ENCODE measurements at regions not wholly inside any gene's neighbourhood (a gene's known extent, or its start where the extent isn't known, plus 50 kb on each side); places are given as distances from the start of the nearest gene placed in this dataset.

DNA sequence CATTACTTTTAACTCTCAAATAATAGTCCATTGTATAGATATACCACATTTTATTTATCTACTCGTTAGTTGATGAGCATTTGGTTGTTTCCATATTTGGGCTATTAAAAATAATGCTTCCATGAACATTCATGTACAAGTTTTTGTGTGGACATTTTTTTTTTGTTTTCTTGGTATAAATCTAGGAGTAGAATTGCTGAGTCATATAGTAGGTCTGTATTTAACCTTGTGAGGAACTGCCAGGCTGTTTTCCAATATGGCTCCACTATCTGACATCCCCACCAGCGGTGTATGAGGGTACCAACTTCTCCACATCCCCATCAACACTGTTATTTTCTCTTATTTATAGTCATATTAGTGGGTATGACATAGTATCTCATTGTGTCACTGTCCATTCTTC is 143.1 kb downstream of the RAP2A start:
- in situ Hi-C loops (cut with HindIII; ENCODE audit: extremely low pct_ligation_motif_present, low pct_unique_long_range_greater_than_20kb): loop anchor here (5.0 kb wide), 1 partner anchor 145 kb away; the partner anchor contains the start of gene RAP2A
- FAIRE-seq: no peak
- H3K27me3 ChIP-seq (ENCODE audit: control insufficient read depth in 1 of 2, insufficient read depth in 2 of 2, low read length in 2 of 2): no peaks in the 10 kb centered on the region
- H3K9ac ChIP-seq (ENCODE audit: insufficient read depth, low read depth, low read length): no peak overlapping the region
- CTCF ChIA-PET (ENCODE audit: low intra/inter-chr PET ratio, low total read pairs): no interaction called here
- TF ChIP-seq MAFF (IDR thresholded peaks at IDR 0.05; ENCODE audit: low read depth, low read length): peak; percentile 46; the same call in 1 of the 2 replicates
- TF ChIP-seq ELF3 (CRISPR knock-in tag; IDR thresholded peaks at IDR 0.05): no peak
- TF ChIP-seq SIX1 (CRISPR knock-in tag; IDR thresholded peaks at IDR 0.05; ENCODE audit: borderline replicate concordance): no peak
- no peak for TF ChIP-seq ZNF253 (CRISPR knock-in tag; IDR thresholded peaks at IDR 0.05; ENCODE audit: borderline replicate concordance)
- TF ChIP-seq ZNF121 (CRISPR knock-in tag; IDR thresholded peaks at IDR 0.05): no peak
- TF ChIP-seq MAFK (conservative IDR thresholded peaks at IDR 0.05 in 1 of 2, IDR thresholded peaks at IDR 0.05 in 1 of 2; ENCODE audit: low read length in 2 of 2): peak; percentile 16 to 73; a peak in 2 of 4 replicates
- peak; percentile 86 for TF ChIP-seq NFE2L2 (IDR thresholded peaks at IDR 0.05; ENCODE audit: low read length)
- ATAC-seq: no peak
- POLR2A ChIA-PET: no interaction called here
- H3K4me3 ChIP-seq (replicated peaks in 1 of 3; ENCODE audit: insufficient read depth in 1 of 3, low read depth in 2 of 3, low read length in 3 of 3): no peak overlapping the region
- peaks cover 21% of the 10 kb centered on the region for H3K4me1 ChIP-seq (ENCODE audit: insufficient read depth, low read length)
- WGBS (ENCODE audit: low lambda C conversion rate): 22% methylated on average over 2 of the region's 2 CpGs
- H3K79me2 ChIP-seq (ENCODE audit: insufficient read depth, low read length): no peaks in the 10 kb centered on the region
- no peaks in the 10 kb centered on the region for H4K20me1 ChIP-seq (ENCODE audit: insufficient read depth, low read length)
- H3K27ac ChIP-seq (ENCODE audit: extremely low read length, insufficient read depth, low read length): no peak overlapping the region
- no peaks in the 10 kb centered on the region for H3K36me3 ChIP-seq (replicated peaks in 1 of 2; ENCODE audit: control insufficient read depth in 1 of 2, insufficient read depth in 2 of 2, low read length in 2 of 2)
- H3K4me2 ChIP-seq (ENCODE audit: low read depth, low read length): no peak overlapping the region
- H2AFZ ChIP-seq (ENCODE audit: low read length): no peak overlapping the region
- intact Hi-C loops (cut with micrococcal nuclease; ENCODE audit: unreplicated experiment): loop anchor here (5.0 to 10.0 kb wide), 3 partner anchors 50 to 562 kb away; no protein-coding TSS in a partner anchor
- no peak for DNase-seq (ENCODE audit: low spot score)
- BruUV-seq (replicated peaks): no TSS peak
- no peaks in the 10 kb centered on the region for H3K9me3 ChIP-seq (ENCODE audit: low read length)

DNA sequence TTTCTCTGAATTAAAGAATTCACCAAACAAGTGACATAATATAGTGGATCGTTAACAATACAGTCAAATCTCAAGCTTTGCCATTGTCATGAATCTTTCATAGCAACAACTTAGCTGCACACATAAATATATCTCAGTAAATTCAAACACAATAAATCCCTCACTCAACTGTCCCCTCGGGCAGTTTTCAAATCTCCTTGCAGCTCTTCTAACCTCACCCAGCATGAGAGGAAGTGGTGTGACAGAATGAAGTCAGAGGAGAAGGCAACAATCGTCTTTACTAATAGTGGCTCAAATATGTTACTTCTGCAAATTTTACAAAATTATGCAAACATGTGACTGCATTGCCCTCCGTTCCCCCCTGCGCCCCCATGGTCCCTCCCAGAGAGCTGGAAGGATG is 148.2 kb downstream of the RAP2A start:
- BruUV-seq (replicated peaks): no TSS peak
- no peaks in the 10 kb centered on the region for H4K20me1 ChIP-seq (ENCODE audit: insufficient read depth, low read length)
- intact Hi-C loops (cut with micrococcal nuclease; ENCODE audit: unreplicated experiment) (loop anchor here (10.0 kb wide), 1 partner anchor 223 kb away; no protein-coding TSS in a partner anchor), in situ Hi-C loops (cut with HindIII; ENCODE audit: extremely low pct_ligation_motif_present, low pct_unique_long_range_greater_than_20kb) (no loop called here)
- H3K4me1 ChIP-seq (ENCODE audit: insufficient read depth, low read length): peaks cover 51% of the 10 kb centered on the region
- DNase-seq (ENCODE audit: low spot score) (no peak), ATAC-seq (no peak), FAIRE-seq (no peak)
- POLR2A ChIA-PET: no interaction called here
- CTCF ChIA-PET (ENCODE audit: low intra/inter-chr PET ratio, low total read pairs): no interaction called here
- H3K79me2 ChIP-seq (ENCODE audit: insufficient read depth, low read length): no peaks in the 10 kb centered on the region
- peak overlapping the region; percentile 69; the same call in 1 of the 2 replicates for H3K4me2 ChIP-seq (ENCODE audit: low read depth, low read length)
- peak overlapping the region; percentile 76 for H3K27ac ChIP-seq (ENCODE audit: extremely low read length, insufficient read depth, low read length)
- no peaks in the 10 kb centered on the region for H3K9me3 ChIP-seq (ENCODE audit: low read length)
- H3K36me3 ChIP-seq (replicated peaks in 1 of 2; ENCODE audit: control insufficient read depth in 1 of 2, insufficient read depth in 2 of 2, low read length in 2 of 2): no peaks in the 10 kb centered on the region
- no peak overlapping the region for H3K4me3 ChIP-seq (replicated peaks in 1 of 3; ENCODE audit: insufficient read depth in 1 of 3, low read depth in 2 of 3, low read length in 3 of 3)
- WGBS (ENCODE audit: low lambda C conversion rate): 76% methylated on average over 5 of the region's 5 CpGs
- H2AFZ ChIP-seq (ENCODE audit: low read length): no peak overlapping the region
- H3K27me3 ChIP-seq (ENCODE audit: control insufficient read depth in 1 of 2, insufficient read depth in 2 of 2, low read length in 2 of 2): no peaks in the 10 kb centered on the region
- no peak overlapping the region for H3K9ac ChIP-seq (ENCODE audit: insufficient read depth, low read depth, low read length)
- TF ChIP-seq HMGA1 (CRISPR knock-in tag; conservative IDR thresholded peaks at IDR 0.05) (no peak), ZNF264 (CRISPR knock-in tag; IDR thresholded peaks at IDR 0.05) (no peak), TSC22D2 (CRISPR knock-in tag; IDR thresholded peaks at IDR 0.05; ENCODE audit: borderline replicate concordance) (no peak)
- TF ChIP-seq, protein P1, sequence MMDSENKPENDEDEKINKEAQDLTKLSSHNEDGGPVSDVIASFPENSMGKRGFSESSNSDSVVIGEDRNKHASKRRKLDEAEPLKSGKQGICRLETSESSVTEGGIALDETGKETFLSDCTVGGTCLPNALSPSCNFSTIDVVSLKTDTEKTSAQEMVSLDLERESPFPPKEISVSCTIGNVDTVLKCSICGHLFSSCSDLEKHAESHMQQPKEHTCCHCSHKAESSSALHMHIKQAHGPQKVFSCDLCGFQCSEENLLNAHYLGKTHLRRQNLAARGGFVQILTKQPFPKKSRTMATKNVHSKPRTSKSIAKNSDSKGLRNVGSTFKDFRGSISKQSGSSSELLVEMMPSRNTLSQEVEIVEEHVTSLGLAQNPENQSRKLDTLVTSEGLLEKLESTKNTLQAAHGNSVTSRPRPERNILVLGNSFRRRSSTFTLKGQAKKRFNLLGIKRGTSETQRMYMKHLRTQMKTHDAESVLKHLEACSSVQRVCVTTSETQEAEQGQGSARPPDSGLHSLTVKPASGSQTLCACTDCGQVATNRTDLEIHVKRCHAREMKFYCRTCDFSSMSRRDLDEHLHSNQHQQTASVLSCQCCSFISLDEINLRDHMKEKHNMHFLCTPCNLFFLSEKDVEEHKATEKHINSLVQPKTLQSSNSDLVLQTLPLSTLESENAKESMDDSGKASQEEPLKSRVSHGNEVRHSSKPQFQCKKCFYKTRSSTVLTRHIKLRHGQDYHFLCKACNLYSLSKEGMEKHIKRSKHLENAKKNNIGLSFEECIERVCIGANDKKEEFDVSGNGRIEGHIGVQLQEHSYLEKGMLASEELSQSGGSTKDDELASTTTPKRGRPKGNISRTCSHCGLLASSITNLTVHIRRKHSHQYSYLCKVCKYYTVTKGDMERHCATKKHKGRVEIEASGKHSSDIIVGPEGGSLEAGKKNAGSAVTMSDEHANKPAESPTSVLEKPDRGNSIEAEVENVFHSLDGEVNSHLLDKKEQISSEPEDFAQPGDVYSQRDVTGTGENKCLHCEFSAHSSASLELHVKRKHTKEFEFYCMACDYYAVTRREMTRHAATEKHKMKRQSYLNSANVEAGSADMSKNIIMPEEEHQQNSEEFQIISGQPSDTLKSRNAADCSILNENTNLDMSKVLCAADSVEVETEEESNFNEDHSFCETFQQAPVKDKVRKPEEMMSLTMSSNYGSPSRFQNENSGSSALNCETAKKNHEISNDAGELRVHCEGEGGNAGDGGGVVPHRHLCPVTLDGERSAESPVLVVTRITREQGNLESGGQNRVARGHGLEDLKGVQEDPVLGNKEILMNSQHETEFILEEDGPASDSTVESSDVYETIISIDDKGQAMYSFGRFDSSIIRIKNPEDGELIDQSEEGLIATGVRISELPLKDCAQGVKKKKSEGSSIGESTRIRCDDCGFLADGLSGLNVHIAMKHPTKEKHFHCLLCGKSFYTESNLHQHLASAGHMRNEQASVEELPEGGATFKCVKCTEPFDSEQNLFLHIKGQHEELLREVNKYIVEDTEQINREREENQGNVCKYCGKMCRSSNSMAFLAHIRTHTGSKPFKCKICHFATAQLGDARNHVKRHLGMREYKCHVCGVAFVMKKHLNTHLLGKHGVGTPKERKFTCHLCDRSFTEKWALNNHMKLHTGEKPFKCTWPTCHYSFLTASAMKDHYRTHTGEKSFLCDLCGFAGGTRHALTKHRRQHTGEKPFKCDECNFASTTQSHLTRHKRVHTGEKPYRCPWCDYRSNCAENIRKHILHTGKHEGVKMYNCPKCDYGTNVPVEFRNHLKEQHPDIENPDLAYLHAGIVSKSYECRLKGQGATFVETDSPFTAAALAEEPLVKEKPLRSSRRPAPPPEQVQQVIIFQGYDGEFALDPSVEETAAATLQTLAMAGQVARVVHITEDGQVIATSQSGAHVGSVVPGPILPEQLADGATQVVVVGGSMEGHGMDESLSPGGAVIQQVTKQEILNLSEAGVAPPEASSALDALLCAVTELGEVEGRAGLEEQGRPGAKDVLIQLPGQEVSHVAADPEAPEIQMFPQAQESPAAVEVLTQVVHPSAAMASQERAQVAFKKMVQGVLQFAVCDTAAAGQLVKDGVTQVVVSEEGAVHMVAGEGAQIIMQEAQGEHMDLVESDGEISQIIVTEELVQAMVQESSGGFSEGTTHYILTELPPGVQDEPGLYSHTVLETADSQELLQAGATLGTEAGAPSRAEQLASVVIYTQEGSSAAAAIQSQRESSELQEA (CRISPR knock-in tag; IDR thresholded peaks at IDR 0.05; ENCODE audit: not compliant biosample characterization): no peak
